ENCODE measurements at regions not wholly inside any gene's neighbourhood (a gene's known extent, or its start where the extent isn't known, plus 50 kb on each side); places are given as distances from the start of the nearest gene placed in this dataset.
"Not testable (repeated sequence)": the region's sequence is repeated elsewhere in the genome, so short reads cannot be mapped to it uniquely, and the experiment has no call there.

DNA sequence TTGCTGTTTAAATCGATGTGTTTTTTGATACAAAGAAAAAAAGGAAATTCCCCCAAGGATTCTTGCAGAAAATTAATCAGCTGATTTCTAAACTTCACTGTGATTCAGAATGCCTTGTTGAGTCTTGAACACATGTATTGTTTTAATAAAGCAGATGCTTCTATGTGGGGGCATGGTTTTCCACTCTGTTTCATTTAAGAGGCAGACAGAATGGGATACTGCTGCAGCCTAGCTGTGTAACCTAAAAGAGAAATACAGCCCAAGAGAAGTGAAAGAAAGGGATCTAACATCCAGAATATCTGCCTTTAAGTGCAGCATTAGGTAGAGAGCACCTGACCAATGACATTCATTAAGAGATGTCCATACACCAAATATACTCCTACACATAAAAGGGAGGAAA, 365.1 kb upstream of the CCNH start:
- Histone ChIP-seq H3K4me3 (ENCODE audit: low read depth in 2 of 2, low read length in 1 of 2) (no peak overlapping the region), H3K79me2 (ENCODE audit: insufficient read depth) (no peaks in the 10 kb centered on the region), H3F3A (replicated peaks; ENCODE audit: insufficient read depth) (no peaks in the 10 kb centered on the region), H3K9ac (no peak overlapping the region), H3K4me2 (no peak overlapping the region), H3K4me1 (ENCODE audit: control insufficient read depth in 1 of 2, insufficient read depth in 2 of 2, low read depth in 1 of 2, low read length in 1 of 2) (no peaks in the 10 kb centered on the region), H3K36me3 (replicated peaks in 1 of 2; ENCODE audit: control insufficient read depth in 1 of 2, insufficient read depth in 2 of 2, low read length in 1 of 2) (no peaks in the 10 kb centered on the region), H4K20me1 (ENCODE audit: insufficient read depth) (no peaks in the 10 kb centered on the region), H3K27me3 (ENCODE audit: insufficient read depth) (peaks cover 6% of the 10 kb centered on the region; the same call in 1 of the 2 replicates), H3K27ac (ENCODE audit: low read depth in 2 of 2, low read length in 1 of 2) (no peak overlapping the region), H3K9me3 (no peaks in the 10 kb centered on the region), H3K9me2 (no peaks in the 10 kb centered on the region; the same call in none of the 2 replicates), H2AFZ (ENCODE audit: low read depth) (no peak overlapping the region)
- POLR2A ChIA-PET, result no interaction called here
- CTCF ChIA-PET, result interaction anchor here (1.2 to 8.0 kb wide), 3 partner anchors 67 to 913 kb away, joined by 3 to 83 read pairs (median 83); no protein-coding TSS in a partner anchor
- TF ChIP-seq USF2 (IDR thresholded peaks at IDR 0.05; ENCODE audit: borderline replicate concordance, low read depth, low read length), result no peak
- TF ChIP-seq REST (IDR thresholded peaks at IDR 0.05; ENCODE audit: low read depth, low read length), result no peak
- no peak for TF ChIP-seq TAF1 (IDR thresholded peaks at IDR 0.05; ENCODE audit: borderline replicate concordance, low read depth, low read length)
- TF ChIP-seq, protein P1, sequence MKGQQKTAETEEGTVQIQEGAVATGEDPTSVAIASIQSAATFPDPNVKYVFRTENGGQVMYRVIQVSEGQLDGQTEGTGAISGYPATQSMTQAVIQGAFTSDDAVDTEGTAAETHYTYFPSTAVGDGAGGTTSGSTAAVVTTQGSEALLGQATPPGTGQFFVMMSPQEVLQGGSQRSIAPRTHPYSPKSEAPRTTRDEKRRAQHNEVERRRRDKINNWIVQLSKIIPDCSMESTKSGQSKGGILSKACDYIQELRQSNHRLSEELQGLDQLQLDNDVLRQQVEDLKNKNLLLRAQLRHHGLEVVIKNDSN (IDR thresholded peaks at IDR 0.05; ENCODE audit: borderline replicate concordance, low read depth), result no peak
- no peak for TF ChIP-seq TEAD4 (IDR thresholded peaks at IDR 0.05; ENCODE audit: borderline replicate concordance, insufficient read depth)
- TF ChIP-seq FOXJ3 (CRISPR knock-in tag; IDR thresholded peaks at IDR 0.05), result no peak
- no peak for TF ChIP-seq RAD21 (IDR thresholded peaks at IDR 0.05; ENCODE audit: low read length)
- TF ChIP-seq FOXM1 (IDR thresholded peaks at IDR 0.05; ENCODE audit: low read depth), result no peak
- TF ChIP-seq EP300 (IDR thresholded peaks at IDR 0.05; ENCODE audit: borderline replicate concordance in 1 of 2, low read depth in 1 of 2, low read length in 1 of 2), result no peak
- DNase-seq, result no peak
- WGBS (ENCODE audit: low lambda C conversion rate), result 2% methylated on average over 1 of the region's 1 CpG

- POLR2A ChIA-PET, result no interaction called here
- TF ChIP-seq GATA2 (CRISPR knock-in tag; IDR thresholded peaks at IDR 0.05), result no peak
- TF ChIP-seq JUND (IDR thresholded peaks at IDR 0.05), result no peak
- TF ChIP-seq YY1 (IDR thresholded peaks at IDR 0.05; ENCODE audit: low read depth), result no peak
- TF ChIP-seq, protein P2, sequence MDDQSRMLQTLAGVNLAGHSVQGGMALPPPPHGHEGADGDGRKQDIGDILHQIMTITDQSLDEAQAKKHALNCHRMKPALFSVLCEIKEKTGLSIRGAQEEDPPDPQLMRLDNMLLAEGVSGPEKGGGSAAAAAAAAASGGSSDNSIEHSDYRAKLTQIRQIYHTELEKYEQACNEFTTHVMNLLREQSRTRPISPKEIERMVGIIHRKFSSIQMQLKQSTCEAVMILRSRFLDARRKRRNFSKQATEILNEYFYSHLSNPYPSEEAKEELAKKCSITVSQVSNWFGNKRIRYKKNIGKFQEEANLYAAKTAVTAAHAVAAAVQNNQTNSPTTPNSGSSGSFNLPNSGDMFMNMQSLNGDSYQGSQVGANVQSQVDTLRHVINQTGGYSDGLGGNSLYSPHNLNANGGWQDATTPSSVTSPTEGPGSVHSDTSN (IDR thresholded peaks at IDR 0.05), result no peak
- no peak overlapping the region for H2AFZ ChIP-seq (ENCODE audit: low read depth)
- H3K27ac ChIP-seq (ENCODE audit: low read depth in 2 of 2, low read length in 1 of 2), result no peak overlapping the region
- no peaks in the 10 kb centered on the region for H4K20me1 ChIP-seq (ENCODE audit: insufficient read depth)
- WGBS (ENCODE audit: low lambda C conversion rate), result 74% methylated on average over 3 of the region's 3 CpGs
- no peak overlapping the region for H3K9ac ChIP-seq
- H3K36me3 ChIP-seq (replicated peaks in 1 of 2; ENCODE audit: control insufficient read depth in 1 of 2, insufficient read depth in 2 of 2, low read length in 1 of 2), result no peaks in the 10 kb centered on the region
- CTCF ChIA-PET, result interaction anchor here (6.3 to 8.0 kb wide), 2 partner anchors 906 to 914 kb away, joined by 83 read pairs; no protein-coding TSS in a partner anchor
- H3K27me3 ChIP-seq (ENCODE audit: insufficient read depth), result peaks cover 4% of the 10 kb centered on the region; the same call in 1 of the 2 replicates
- DNase-seq, result no peak
- H3K4me2 ChIP-seq, result no peak overlapping the region
- no peak overlapping the region for H3K4me3 ChIP-seq (ENCODE audit: low read depth in 2 of 2, low read length in 1 of 2)
- no peaks in the 10 kb centered on the region for H3F3A ChIP-seq (replicated peaks; ENCODE audit: insufficient read depth)
- H3K9me2 ChIP-seq, result no peaks in the 10 kb centered on the region; the same call in 1 of the 2 replicates
- no peaks in the 10 kb centered on the region for H3K9me3 ChIP-seq
- no peaks in the 10 kb centered on the region for H3K79me2 ChIP-seq (ENCODE audit: insufficient read depth)
- H3K4me1 ChIP-seq (ENCODE audit: control insufficient read depth in 1 of 2, insufficient read depth in 2 of 2, low read depth in 1 of 2, low read length in 1 of 2), result no peaks in the 10 kb centered on the region
Measured at GRCh38 chr5:87776785-87777184, 364.1 kb upstream of the CCNH start.

GRCh38 chr5:87776302-87776701, 363.6 kb upstream of the CCNH start:
- WGBS (ENCODE audit: low lambda C conversion rate), result 58% methylated on average over 7 of the region's 7 CpGs
- H3K4me1 ChIP-seq (ENCODE audit: control insufficient read depth in 1 of 2, insufficient read depth in 2 of 2, low read depth in 1 of 2, low read length in 1 of 2); H3K9me3 ChIP-seq; H3F3A ChIP-seq (replicated peaks; ENCODE audit: insufficient read depth); H3K9me2 ChIP-seq; H3K4me3 ChIP-seq (ENCODE audit: low read depth in 2 of 2, low read length in 1 of 2); H3K27me3 ChIP-seq (ENCODE audit: insufficient read depth); H2AFZ ChIP-seq (ENCODE audit: low read depth); DNase-seq; H3K36me3 ChIP-seq (replicated peaks in 1 of 2; ENCODE audit: control insufficient read depth in 1 of 2, insufficient read depth in 2 of 2, low read length in 1 of 2); H3K79me2 ChIP-seq (ENCODE audit: insufficient read depth); POLR2A ChIA-PET; H3K4me2 ChIP-seq; H3K27ac ChIP-seq (ENCODE audit: low read depth in 2 of 2, low read length in 1 of 2); H3K9ac ChIP-seq; H4K20me1 ChIP-seq (ENCODE audit: insufficient read depth): not testable (repeated sequence)
- CTCF ChIA-PET, result interaction anchor here (8.0 kb wide), 1 partner anchor 915 kb away, joined by 83 read pairs; no protein-coding TSS in a partner anchor

Data from SK-N-SH (cell line).